HG02938 (cell line): ENCODE measurements at regions not wholly inside any gene's neighbourhood (a gene's known extent, or its start where the extent isn't known, plus 50 kb on each side); places are given as distances from the start of the nearest gene placed in this dataset.

Experiments used
- ATAC-seq: cut with Tn5 transposase; IDR thresholded peaks from one replicate; pipeline ENCODE4 v1.9.1; 2021; ENCODE audit warnings: mild to moderate bottlenecking, moderate library complexity; ENCODE audit not compliant: unreplicated experiment

GRCh38 chr15:39227001-39227400 is 353.9 kb upstream of the THBS1 start:
- ATAC-seq, result no peak

- no peak for ATAC-seq
Measured at GRCh38 chr15:39228889-39229288, 352.0 kb upstream of the THBS1 start.

GRCh38 chr15:39230205-39230907 is 350.5 kb upstream of the THBS1 start:
- no peak for ATAC-seq

- no peak for ATAC-seq
Measured at GRCh38 chr15:39230908-39231285, 350.0 kb upstream of the THBS1 start.

- ATAC-seq, result no peak
Measured at GRCh38 chr15:39232512-39232911, 348.4 kb upstream of the THBS1 start.

- no peak for ATAC-seq
Measured at GRCh38 chr15:39235084-39235795, 345.6 kb upstream of the THBS1 start.

- no peak for ATAC-seq
Measured at GRCh38 chr15:39236375-39236774, 344.5 kb upstream of the THBS1 start.

- no peak for ATAC-seq
Measured at GRCh38 chr15:39238443-39238842, 342.4 kb upstream of the THBS1 start.

- no peak for ATAC-seq
Measured at GRCh38 chr15:39239562-39239961, 341.3 kb upstream of the THBS1 start.

GRCh38 chr15:39242345-39242744 is 338.5 kb upstream of the THBS1 start:
- no peak for ATAC-seq

- no peak for ATAC-seq
Measured at GRCh38 chr15:39243396-39243795, 337.5 kb upstream of the THBS1 start.

- ATAC-seq, result no peak
Measured at GRCh38 chr15:39244776-39245175, 336.1 kb upstream of the THBS1 start.

- no peak for ATAC-seq
Measured at GRCh38 chr15:39246523-39246922, 334.4 kb upstream of the THBS1 start.

- ATAC-seq, result no peak
Measured at GRCh38 chr15:39247574-39247973, 333.3 kb upstream of the THBS1 start.

GRCh38 chr15:39248204-39248603 is 332.7 kb upstream of the THBS1 start:
- ATAC-seq, result no peak

- no peak for ATAC-seq
Measured at GRCh38 chr15:39250001-39250400, 330.9 kb upstream of the THBS1 start.

GRCh38 chr15:39250460-39251186 is 330.3 kb upstream of the THBS1 start:
- no peak for ATAC-seq

- no peak for ATAC-seq
Measured at GRCh38 chr15:39251413-39252133, 329.3 kb upstream of the THBS1 start.

- no peak for ATAC-seq
Measured at GRCh38 chr15:39252134-39252470, 328.8 kb upstream of the THBS1 start.

GRCh38 chr15:39253552-39253951 is 327.3 kb upstream of the THBS1 start:
- ATAC-seq, result no peak

GRCh38 chr15:39254181-39254580 is 326.7 kb upstream of the THBS1 start:
- no peak for ATAC-seq
